GM19035 (cell line): ENCODE measurements at regions not wholly inside any gene's neighbourhood (a gene's known extent, or its start where the extent isn't known, plus 50 kb on each side); places are given as distances from the start of the nearest gene placed in this dataset.

Experiments used
- ATAC-seq: cut with Tn5 transposase; IDR thresholded peaks from one replicate; pipeline ENCODE4 v1.9.1; 2021; ENCODE audit not compliant: unreplicated experiment

DNA sequence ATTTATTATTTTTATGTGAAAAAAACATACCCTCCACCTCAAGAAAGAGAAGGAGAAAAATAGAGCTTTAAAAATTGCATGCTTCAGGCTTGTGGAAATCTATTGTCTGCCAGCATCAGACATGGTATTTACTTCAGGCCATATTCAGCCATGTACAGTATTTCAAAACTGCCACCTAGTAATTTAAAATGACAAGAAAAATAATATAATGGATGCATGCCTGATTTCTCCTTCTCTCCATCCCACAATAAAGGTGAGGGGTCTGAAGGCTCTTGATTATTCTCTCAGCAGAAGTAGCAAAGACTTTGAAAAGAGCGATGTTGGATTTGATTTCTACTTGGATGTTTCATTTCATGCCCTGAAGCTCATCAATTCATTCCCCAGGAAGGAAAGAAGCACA lies 250.7 kb downstream of the TBC1D4 start:
- no peak for ATAC-seq

DNA sequence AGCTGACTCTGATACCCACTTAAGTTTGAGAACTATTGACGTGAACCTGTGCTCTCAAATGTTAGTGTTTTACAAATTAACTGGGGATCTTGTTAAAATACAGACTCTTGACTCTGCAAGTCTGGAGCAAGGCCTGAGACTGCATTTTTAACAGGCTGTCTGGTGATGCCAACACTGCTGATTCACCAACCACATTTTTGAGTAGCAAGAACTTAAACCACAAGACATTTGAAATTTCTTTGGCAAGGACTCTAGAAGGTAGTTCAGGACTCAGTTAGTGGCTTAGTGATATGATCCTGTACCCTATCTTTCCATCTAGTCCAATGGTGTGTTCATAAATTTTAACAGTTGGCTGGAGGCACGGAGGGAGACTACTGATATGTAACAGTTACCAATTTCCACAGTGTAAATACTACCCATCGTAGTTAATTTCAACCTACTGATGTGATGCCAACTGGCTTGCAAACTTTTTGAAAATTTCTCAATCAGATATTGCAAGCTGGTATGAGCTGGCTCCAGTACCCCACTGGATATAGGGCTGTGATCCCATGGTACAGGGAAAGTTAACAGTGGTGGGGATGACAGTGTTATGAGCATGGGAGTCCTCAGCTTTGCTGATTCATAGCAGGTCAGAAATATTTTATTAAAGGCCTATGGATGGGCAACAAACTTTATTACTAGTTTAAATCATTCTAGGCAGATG lies 255.1 kb downstream of the TBC1D4 start:
- no peak for ATAC-seq

DNA sequence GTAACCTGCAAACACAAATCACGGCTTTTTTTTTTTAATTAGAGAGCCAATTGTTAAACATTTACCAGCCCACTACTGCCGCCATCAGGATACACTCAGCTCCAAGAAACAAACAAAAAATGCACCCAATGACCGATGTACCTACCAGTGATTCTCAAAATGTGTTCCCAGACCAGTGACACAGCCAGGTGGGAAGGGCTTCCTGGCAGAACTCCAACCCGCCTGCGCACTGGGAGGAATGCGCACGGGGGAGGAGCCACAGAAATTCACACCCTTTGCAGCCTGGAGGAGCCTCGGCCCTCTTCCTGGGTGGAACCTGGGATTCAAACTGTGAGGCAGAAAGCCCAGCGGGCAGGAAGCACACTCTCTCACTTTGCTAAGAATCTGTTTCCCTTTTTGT lies 255.9 kb downstream of the TBC1D4 start:
- no peak for ATAC-seq

DNA sequence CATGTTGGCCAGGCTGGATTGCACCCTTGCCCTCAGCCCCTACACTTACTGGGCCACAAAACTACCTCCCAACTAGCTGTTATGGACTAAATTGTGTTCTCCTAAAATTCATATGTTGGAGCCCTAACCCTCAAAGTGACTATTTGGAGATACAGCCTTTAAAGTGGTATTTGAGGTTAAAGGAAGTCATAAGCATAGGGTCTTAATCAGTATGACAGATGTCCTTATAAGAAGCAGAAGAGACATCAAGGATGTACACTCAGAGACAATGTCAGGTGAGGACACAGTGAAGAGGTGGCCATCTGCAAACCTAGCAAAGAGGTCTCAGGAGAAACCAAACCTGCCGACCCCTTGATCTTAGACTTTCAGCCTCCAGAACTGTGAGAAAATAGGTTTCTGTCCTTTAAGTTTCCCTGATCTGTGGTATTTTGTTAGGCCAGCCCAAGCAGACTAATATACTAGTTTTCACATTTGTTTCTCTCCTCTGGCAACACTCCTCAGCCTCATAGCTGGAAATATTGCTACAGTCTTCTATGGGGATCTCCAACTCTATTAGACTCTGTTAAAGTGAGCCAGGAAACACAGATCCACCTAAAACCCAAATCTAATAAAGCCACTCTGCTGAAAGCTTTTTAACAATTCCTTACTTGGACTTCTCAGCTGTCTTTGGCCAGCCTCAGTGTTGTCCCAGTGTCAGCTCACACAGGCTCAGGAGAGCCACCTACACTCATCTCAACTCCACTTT lies 256.5 kb downstream of the TBC1D4 start:
- ATAC-seq = no peak

DNA sequence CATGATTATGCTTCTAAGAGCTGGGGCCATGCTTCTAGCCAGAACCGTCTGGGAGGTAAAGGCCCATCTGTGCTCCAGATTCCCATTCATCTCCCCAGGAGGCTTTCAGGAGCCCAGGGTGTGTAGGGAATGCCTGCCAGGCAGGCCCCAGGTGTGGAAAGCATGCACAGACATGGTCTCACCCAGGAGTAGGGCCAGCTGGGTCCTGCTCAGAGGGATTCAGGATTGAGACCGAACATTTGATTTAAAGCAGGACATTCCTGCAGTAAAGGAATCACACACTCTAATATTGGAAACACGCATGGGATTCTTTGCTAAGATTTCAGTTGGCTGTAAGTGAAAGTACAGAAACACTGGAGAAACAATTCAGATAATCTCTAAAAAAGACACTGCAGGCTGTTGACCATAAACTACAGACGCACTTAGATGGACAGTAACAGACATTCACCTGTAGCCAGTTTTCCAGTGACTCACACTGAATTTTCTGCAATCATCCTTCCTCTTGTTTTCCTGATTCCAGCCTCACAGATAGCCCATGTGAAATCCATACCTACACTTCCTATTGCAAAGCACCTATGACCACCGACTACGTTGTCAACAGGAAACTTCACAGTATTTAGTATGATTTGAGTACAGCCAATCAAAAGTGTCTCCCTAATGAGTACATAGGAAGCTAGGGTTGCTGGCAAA lies 257.8 kb downstream of the TBC1D4 start:
- no peak for ATAC-seq

DNA sequence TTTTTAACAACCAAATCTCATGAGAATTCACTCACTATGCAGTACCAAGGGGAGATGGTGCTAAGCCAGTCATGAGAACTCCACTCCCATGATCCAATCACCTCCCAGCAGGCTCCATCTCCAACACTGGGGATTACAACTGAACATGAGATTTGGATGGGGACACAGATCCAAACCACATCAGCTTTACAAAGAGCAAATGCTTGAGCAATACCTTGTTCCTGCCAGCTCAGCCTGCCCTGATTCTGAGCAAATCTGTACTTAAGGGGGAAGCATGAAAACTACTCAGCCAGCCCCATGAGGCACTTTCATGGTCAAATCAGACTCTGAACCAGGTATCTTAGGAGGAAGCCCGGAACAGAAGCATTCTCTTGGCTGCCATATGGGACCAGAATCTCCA lies 259.9 kb downstream of the TBC1D4 start:
- no peak for ATAC-seq

DNA sequence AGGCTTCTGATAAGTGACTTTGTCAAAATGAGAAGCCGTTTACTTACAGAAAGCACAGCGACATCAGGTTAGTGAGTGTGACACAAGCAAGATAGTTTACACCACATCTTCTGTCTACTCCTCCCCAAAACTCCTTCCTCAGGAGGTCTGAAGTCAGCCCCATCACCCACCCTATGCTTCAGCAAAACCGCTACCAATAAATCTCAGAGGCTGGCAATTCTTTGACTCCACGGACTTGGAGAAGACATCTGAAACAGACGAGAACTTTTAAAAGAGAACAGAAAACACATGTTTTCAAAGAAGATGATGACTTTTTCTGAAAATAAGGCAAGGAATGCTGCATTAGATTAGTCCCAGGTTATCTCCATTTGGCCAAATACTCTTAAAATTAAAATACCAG lies 261.1 kb downstream of the TBC1D4 start:
- no peak for ATAC-seq

DNA sequence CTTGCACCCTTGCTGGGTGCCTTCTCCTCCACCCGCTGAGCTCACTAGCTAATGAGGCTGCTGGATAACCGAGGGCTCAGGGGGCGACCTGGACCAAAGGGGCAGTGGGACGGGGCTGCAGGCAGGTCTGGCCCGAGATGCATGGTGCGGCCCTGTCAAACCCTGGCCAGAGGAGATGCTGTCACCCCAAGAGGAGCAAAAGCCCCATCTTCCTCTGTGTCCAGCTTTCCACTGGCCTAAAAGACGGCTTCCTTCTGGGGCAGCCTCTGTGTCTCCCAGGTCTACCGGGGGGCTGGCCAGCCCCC lies 261.8 kb downstream of the TBC1D4 start:
- ATAC-seq = no peak

DNA sequence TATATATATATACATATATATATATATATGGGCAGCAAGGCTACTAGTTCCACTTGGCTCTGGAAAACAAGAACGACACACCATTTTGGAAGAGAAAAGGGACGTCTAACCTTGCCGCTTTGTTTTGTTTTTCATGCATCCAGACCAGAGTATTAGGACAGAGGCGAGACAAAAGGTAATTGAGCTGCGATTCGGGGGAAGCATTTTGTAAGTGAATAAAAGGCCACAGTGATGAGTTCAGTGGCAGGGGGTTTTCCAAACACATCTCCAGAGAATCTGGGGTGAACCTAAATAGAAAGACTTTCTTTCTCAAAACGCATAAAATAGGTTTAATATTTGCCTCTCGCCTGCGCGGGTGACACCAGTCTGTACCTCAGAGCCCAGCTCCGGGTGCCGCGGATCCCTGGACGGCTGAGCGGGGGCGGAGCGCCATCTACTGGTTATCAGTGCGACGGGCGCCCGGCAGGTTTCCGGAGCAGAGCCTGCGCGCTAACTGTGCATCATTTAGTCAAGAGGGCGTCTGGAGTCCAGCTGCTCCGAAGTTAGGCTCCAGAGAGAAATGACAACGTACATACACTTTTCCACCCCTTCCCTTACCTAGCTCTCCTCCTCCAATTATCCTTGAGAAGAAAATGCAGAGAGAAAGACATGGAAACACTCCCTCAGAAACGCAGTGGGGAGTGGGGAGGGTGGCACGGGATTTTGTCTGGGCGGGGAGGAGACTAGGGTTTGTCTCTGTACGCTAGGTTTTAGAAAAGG lies 262.3 kb downstream of the TBC1D4 start:
- ATAC-seq = peak; percentile 99

DNA sequence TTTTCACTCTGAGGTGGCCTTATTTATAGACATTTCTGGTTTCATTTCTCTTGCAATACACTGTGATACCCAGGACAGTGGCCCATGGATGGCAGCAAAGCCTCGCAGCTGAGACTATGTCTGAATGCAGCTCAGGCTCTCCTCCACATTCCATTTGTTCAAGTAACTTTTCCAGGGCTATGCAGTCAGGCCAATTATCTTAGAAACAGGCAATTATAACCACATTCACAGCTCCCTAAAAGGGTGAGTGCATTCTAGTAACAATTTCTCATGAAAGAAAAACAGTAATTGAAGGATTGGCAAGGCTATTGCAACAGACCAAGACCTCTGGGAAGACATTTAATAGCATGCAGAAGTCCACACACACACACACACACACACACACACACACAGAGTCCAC lies 264.0 kb downstream of the TBC1D4 start:
- ATAC-seq = no peak

DNA sequence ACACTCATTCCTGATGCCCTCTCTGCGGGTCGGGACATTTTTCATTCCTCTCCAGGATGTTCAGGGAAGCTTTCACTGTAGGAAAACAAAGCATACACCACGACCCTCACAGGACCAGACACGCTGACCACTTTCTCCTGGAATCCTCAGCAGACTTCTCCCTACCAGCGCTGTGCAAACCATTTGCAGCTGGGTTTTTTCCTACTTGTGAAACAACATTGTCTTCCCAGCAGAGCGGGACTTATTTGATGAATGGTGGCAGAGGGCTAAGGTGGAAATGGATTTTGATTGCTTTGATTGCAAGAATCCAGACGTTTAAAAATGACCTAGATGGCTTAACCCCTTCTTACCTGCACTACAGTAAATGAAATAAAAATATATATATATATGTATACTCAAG lies 265.9 kb downstream of the TBC1D4 start:
- no peak for ATAC-seq

DNA sequence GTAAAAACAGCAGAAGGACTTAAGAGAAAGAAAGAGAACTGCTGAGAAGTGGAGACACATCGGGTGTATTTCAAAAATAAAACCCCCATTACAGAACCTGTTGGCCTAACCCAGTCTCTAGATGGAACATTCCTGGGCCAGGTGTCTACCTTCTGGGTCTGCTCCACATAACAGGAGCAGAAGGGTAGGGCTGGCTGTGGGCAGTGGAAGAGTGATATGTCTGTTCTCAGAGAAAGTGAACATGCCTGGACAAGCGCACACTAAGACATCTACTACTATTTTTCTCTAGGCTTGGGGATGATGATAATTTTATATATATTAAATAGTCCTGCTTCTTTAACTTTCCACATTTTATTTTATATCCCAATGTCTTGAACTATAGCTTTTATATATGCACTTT lies 267.1 kb downstream of the TBC1D4 start:
- ATAC-seq = no peak

DNA sequence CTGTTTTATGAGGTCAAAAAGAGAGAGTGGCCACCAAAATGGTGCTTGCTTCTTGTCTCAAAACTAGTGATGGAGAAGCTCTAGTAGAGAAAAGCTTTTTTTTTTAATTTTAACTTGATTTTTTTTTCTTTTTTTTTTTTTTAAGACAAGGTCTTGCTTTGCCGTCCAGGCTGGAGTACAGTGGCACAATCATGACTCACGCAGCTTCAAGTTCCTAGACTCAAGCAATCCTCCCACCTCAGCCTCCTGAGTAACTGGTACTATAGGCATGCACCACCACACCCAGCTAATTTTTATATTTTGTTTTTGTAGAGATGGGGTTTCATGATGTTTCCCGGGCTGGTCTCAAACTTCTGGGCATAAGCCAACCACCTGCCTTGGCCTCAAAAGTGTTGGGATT lies 279.0 kb downstream of the TBC1D4 start:
- ATAC-seq = no peak

DNA sequence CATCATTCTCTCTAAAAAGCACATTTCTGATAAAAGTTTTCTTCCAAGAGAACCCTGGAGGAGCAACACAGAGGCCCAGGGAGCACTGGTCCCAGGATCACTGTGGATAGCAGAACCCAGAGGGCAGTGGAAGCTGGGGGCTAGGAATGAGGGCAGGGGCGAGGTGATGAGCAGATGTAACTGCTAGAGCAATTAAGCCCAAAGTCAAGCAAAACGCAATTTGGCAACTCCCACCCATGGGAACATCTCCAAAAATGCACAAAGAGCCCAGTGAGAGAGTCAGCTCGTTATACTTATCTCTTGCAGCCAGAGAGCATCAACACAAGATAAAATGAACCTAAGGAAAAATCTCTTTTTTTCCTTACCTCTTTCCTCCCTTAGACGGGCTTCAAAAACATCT lies 284.2 kb downstream of the TBC1D4 start:
- ATAC-seq = no peak

DNA sequence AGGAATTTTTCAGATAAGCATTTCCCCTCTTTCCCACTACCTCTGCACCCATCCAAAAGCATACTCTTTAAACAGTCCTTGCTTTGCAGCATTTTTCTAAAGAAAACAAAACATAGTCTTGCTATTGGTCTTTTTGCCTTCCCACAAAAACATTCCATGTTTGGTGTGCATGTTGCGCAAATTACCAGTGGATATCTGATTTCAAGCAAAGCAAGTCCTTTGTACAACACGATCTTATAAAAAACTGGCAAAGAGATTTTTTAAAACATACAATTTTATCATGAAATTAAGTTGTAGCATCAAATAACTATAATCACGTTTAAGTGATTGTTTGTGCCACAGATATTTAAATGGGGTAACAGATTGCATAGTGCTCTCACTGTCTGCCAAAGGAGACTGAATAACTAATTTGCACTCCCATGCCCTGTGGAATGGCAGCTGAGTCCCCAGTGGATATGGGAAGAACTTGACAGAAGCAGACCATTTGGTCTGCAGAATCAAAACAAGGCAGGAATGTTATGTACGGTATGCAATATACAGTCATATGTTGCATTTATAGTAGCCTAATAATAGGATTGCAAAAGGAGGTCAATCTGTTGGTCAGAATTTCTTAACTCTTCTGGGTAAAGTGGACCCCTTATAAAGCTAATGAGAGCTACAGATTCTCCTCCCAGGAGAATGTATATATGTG lies 285.7 kb downstream of the TBC1D4 start:
- no peak for ATAC-seq

DNA sequence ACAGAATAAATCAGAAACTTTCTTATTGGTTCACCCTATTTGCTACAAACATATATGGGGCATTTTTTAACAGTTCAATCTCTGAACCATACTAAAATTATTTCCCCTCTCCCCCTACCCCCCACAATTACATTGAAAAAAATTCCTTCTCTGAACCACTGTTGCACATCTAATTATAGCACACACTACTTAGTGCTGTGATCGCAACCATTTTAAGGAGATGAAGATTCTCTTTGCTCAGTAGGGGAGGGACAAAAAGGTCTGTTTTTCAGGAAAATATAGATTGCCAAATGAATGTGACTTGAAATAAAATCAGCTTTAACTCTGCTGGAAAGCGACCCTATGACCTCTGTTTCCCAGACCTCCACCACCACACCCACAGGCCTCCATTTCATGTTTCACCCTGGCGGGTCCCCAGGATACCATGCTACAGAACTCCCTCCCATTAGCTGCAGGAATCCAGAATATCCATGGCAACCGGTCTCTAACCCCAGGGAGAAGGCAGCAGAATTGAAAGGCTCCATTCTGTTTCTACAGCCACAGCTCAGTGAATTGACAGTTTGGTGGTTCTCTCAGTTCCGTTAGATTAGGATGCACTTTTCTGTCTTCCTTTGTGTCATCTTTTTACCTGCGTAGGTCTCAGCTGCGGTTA lies 286.3 kb downstream of the TBC1D4 start:
- ATAC-seq = no peak

DNA sequence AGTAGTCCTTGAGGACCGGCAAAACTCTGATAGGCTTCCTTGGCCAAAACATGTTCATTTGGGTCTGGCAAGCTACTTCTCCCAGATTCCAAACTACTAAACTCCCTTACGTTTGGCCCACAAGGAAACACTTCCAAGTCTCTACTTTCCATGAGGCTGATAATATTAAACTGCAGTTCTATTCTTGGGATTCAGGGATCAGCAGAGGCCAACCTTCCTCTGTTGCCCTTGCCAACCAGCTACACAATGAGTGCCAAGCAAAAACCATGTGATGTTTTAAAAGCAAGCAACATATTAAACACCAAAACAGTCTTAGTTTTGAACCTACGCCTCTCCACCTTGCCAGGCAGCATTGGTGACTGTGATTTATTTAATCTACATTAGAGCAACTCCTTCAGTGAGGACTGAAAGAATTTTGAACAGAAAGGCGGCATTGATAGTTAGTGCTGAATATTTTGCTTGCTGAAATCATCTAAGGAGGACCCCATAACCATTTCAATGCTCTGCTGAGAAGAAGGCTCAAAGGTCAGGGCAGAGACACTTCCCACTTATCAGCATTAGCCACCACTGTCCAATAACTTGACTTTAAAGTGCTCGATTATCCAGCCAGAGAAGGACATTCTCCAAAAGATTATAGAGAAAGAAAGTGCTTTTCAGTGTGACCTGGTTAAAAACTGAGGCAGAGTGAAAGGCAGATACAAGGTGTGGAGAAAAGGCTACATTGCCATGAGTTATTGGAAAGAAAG lies 287.1 kb downstream of the TBC1D4 start:
- no peak for ATAC-seq

DNA sequence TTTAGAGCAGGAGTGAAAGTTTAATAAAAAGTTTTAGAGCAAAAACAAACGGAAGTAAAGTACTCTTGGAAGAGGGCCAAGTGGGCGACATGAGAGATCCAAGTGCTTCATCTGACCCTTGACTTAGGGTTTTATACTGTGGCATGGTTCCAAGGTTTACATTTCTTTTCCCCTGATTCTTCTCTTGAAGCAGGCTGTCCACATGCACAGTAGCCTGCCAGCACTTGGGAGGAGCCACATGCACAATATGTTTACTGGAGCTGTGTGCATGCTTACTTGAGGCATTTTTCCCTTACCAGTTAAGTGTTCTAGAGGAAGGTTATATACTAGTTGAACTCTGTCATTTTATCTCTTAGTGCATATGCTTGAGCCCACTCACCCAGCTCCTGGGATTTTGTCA lies 295.6 kb downstream of the TBC1D4 start:
- no peak for ATAC-seq

DNA sequence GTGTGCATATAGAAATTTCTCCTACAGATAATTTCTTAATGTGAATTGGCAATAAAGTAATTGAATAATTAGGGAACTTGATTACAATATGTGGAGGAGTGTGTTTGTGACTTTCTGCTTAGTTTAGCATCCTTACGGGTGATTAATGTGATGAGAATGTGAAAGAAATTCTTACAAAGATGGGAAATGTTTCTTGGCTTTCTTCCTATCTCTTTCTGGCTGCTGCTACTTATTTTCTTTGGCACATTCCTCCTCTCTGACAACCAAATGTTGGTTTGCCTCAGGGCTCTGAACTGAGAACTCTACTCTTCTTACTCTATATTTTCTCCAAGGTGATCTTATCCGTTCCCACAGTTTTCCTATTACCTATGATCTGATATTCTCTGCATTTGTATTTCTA lies 300.1 kb downstream of the TBC1D4 start:
- ATAC-seq = no peak
